ENCODE measurements at regions not wholly inside any gene's neighbourhood (a gene's known extent, or its start where the extent isn't known, plus 50 kb on each side); places are given as distances from the start of the nearest gene placed in this dataset.

- WGBS, 3 donors = 89 to 95% (median 93%) methylated on average over 5 of the region's 5 CpGs
- intact Hi-C loops (cut with DNase I) = no loop called here
- Histone ChIP-seq H3K27ac (no peak overlapping the region), H3K27me3 (no peaks in the 10 kb centered on the region), H3K36me3 (no peaks in the 10 kb centered on the region), H3K4me1 (ENCODE audit: insufficient read depth) (no peaks in the 10 kb centered on the region), H3K4me3 (no peak overlapping the region), H3K9me3 (no peaks in the 10 kb centered on the region)
- TF ChIP-seq EP300 (IDR thresholded peaks at IDR 0.05) (no peak), CTCF (IDR thresholded peaks at IDR 0.05) (no peak), POLR2A (IDR thresholded peaks at IDR 0.05) (no peak)
- DNase-seq = no peak
These were observed 117.2 kb downstream of the IPO8 start for GRCh38 chr12:30578426-30578825.

- TF ChIP-seq CTCF (IDR thresholded peaks at IDR 0.05) = no peak
- TF ChIP-seq EP300 (IDR thresholded peaks at IDR 0.05) = no peak
- TF ChIP-seq POLR2A (IDR thresholded peaks at IDR 0.05) = no peak
- DNase-seq = no peak
- Histone ChIP-seq H3K4me1 (ENCODE audit: insufficient read depth) (no peaks in the 10 kb centered on the region), H3K9me3 (no peaks in the 10 kb centered on the region), H3K4me3 (no peak overlapping the region), H3K27me3 (no peaks in the 10 kb centered on the region), H3K36me3 (no peaks in the 10 kb centered on the region), H3K27ac (no peak overlapping the region)
- 89 to 100% (median 97%) methylated on average over 1 of the region's 1 CpG for WGBS, 3 donors
- intact Hi-C loops (cut with DNase I) = no loop called here
These were observed 122.5 kb downstream of the IPO8 start for GRCh38 chr12:30573145-30573544.

- no peaks in the 10 kb centered on the region for H3K9me3 ChIP-seq
- no peak for TF ChIP-seq CTCF (IDR thresholded peaks at IDR 0.05)
- no peak for TF ChIP-seq EP300 (IDR thresholded peaks at IDR 0.05)
- no peak for TF ChIP-seq POLR2A (IDR thresholded peaks at IDR 0.05)
These were observed 125.3 kb downstream of the IPO8 start for GRCh38 chr12:30570211-30570890.

GRCh38 chr12:30569426-30569825, 126.2 kb downstream of the IPO8 start:
- Histone ChIP-seq H3K4me1 (ENCODE audit: insufficient read depth) (no peaks in the 10 kb centered on the region), H3K27ac (no peak overlapping the region), H3K4me3 (no peak overlapping the region), H3K27me3 (no peaks in the 10 kb centered on the region), H3K36me3 (no peaks in the 10 kb centered on the region), H3K9me3 (no peaks in the 10 kb centered on the region)
- TF ChIP-seq POLR2A (IDR thresholded peaks at IDR 0.05) (no peak), EP300 (IDR thresholded peaks at IDR 0.05) (no peak), CTCF (IDR thresholded peaks at IDR 0.05) (no peak)
- no peak for DNase-seq
- 48 to 70% (median 56%) methylated on average over 4 of the region's 4 CpGs for WGBS, 3 donors
- intact Hi-C loops (cut with DNase I) = no loop called here

More at GRCh38 chr12:30570211-30570890, 125.3 kb downstream of the IPO8 start:
- no peak overlapping the region for H3K27ac ChIP-seq
- H3K4me1 ChIP-seq (ENCODE audit: insufficient read depth) = no peaks in the 10 kb centered on the region
- no peaks in the 10 kb centered on the region for H3K36me3 ChIP-seq
- 75 to 80% (median 79%) methylated on average over 5 of the region's 5 CpGs for WGBS, 3 donors
- DNase-seq = no peak
- H3K4me3 ChIP-seq = no peak overlapping the region
- no peaks in the 10 kb centered on the region for H3K27me3 ChIP-seq
- intact Hi-C loops (cut with DNase I) = no loop called here

Measured in ovary (tissue), 7 donors.